B cell (primary cell): ENCODE measurements at regions not wholly inside any gene's neighbourhood (a gene's known extent, or its start where the extent isn't known, plus 50 kb on each side); places are given as distances from the start of the nearest gene placed in this dataset.

Experiments
- ATAC-seq: fragments of 200-7000 bp; cut with Tn5 transposase; one replicate; pipeline ENCODE4 v1.10.0; 2021; ENCODE audit warnings: low read depth, mild to moderate bottlenecking, moderate number of reproducible peaks, moderate library complexity
- CTCF ChIA-PET: fragments of 350-600 bp; sonication (Branson Sonifier 250); formaldehyde crosslinking; loops from one replicate; lab custom pipeline; 2021; ENCODE audit warnings: antibody characterized with exemption, inconsistent platforms; lab: Charles Lee
- POLR2A ChIA-PET: fragments of 350-600 bp; sonication (Branson Sonifier 250); formaldehyde crosslinking; loops from one replicate; lab custom pipeline; 2021; ENCODE audit warnings: antibody characterized with exemption; lab: Charles Lee
- DNase-seq: peaks from one replicate; pipeline ENCODE4 v3.0.0; 2013
- H2AFZ ChIP-seq: 2 replicates; pipeline ENCODE4 v1.6.1; 2012; ENCODE audit warnings: mild to moderate bottlenecking, low read depth, low read length; ENCODE audit not compliant: insufficient read depth, poor library complexity, severe bottlenecking
- H3K27ac ChIP-seq, 2 donors: 1 replicate in 1 of 2; 2 replicates in 1 of 2; pipeline ENCODE4 v1.5.1; 2012 to 2013; ENCODE audit warnings: low read length in 2 of 2, mild to moderate bottlenecking in 2 of 2, moderate library complexity in 1 of 2
- H3K27me3 ChIP-seq, 4 experiments: fragments of 200-600 bp in 1 of 4; sonication (generic) in 1 of 4; replicated peaks in 1 of 4; 1 replicate in 2 of 4; 2 replicates in 2 of 4; pipeline versions ENCODE4 v1.6.1 to v1.7.0; 2013 to 2016; ENCODE audit warnings: low read length in 3 of 4, mild to moderate bottlenecking in 2 of 4, mixed read lengths in 1 of 4, moderate library complexity in 1 of 4; ENCODE audit not compliant: insufficient read depth in 4 of 4, control insufficient read depth in 3 of 4; ENCODE audit errors: control extremely low read depth in 1 of 4
- H3K36me3 ChIP-seq, 2 experiments: replicated peaks in 1 of 2; 1 replicate in 1 of 2; 2 replicates in 1 of 2; pipeline versions ENCODE4 v1.6.1 to v1.7.1; 2013; ENCODE audit warnings: low read length in 1 of 2; ENCODE audit not compliant: insufficient read depth in 2 of 2, control insufficient read depth in 1 of 2; ENCODE audit errors: control extremely low read depth in 1 of 2, extremely low read depth in 1 of 2
- H3K4me1 ChIP-seq, 2 donors: fragments of 200-600 bp in 1 of 2; sonication (generic) in 1 of 2; 1 replicate in 1 of 2; 2 replicates in 1 of 2; pipeline versions ENCODE4 v1.5.1 to v1.6.1; 2013 to 2017; ENCODE audit warnings: low read length in 2 of 2; ENCODE audit not compliant: control insufficient read depth in 2 of 2, insufficient read depth in 2 of 2
- H3K4me2 ChIP-seq: replicated peaks from 2 replicates; pipeline ENCODE3; 2012; ENCODE audit warnings: mild to moderate bottlenecking, low read depth, low read length; ENCODE audit not compliant: poor library complexity, severe bottlenecking
- H3K4me3 ChIP-seq, 5 experiments: fragments of 200-600 bp in 1 of 5; sonication (generic) in 1 of 5; 1 replicate in 3 of 5; 2 replicates in 2 of 5; pipeline versions ENCODE4 v1.5.1 to v1.7.0; 2011 to 2016; ENCODE audit warnings: low read length in 4 of 5, mild to moderate bottlenecking in 4 of 5, low read depth in 2 of 5, control low read depth in 1 of 5, moderate library complexity in 1 of 5; ENCODE audit not compliant: insufficient read depth in 1 of 5; ENCODE audit errors: control extremely low read depth in 1 of 5, extremely low read depth in 1 of 5
- H3K79me2 ChIP-seq: fragments of 200-600 bp; sonication (generic); one replicate; pipeline ENCODE4 v1.6.0; 2016; ENCODE audit warnings: low read length; ENCODE audit not compliant: control insufficient read depth, insufficient read depth
- H3K9ac ChIP-seq: fragments of 200-600 bp; sonication (generic); 2 replicates; pipeline ENCODE4 v1.6.1; 2017; ENCODE audit warnings: mild to moderate bottlenecking, low read length, moderate library complexity
- H3K9me3 ChIP-seq, 3 donors: one replicate each; pipeline versions ENCODE4 v1.6.1 to v1.7.1; 2013; ENCODE audit warnings: low read length in 2 of 3; ENCODE audit not compliant: control insufficient read depth in 2 of 3, insufficient read depth in 1 of 3; ENCODE audit errors: control extremely low read depth in 1 of 3
- H4K20me1 ChIP-seq: 2 replicates; pipeline ENCODE4 v1.6.0; 2012; ENCODE audit warnings: mild to moderate bottlenecking, low read length; ENCODE audit not compliant: insufficient read depth, control insufficient read depth, poor library complexity, severe bottlenecking
- H3K27ac Mint-ChIP-seq: one replicate; pipeline ENCODE4 v1.8.0; 2021; ENCODE audit warnings: mixed read lengths
- H3K27me3 Mint-ChIP-seq: one replicate; pipeline ENCODE4 v1.8.0; 2021; ENCODE audit warnings: mixed read lengths
- H3K4me1 Mint-ChIP-seq: one replicate; pipeline ENCODE4 v1.8.0; 2021; ENCODE audit warnings: mixed read lengths
- H3K4me3 Mint-ChIP-seq: one replicate; pipeline ENCODE4 v1.8.0; 2021; ENCODE audit warnings: mixed read lengths
- H3K9me3 Mint-ChIP-seq: one replicate; pipeline ENCODE4 v1.8.0; 2022; ENCODE audit warnings: mixed read lengths; ENCODE audit not compliant: insufficient read depth
- CTCF ChIP-seq: fragments of 200-600 bp; IDR thresholded peaks from one replicate; pipeline ENCODE4 v1.8.0; 2022; ENCODE audit warnings: antibody characterized with exemption, mild to moderate bottlenecking
- EZH2 ChIP-seq: IDR thresholded peaks from 2 replicates; pipeline ENCODE4 v1.6.1; 2012; ENCODE audit warnings: borderline replicate concordance, low read depth, mild to moderate bottlenecking, moderate library complexity, low read length; ENCODE audit not compliant: insufficient read depth, poor library complexity, severe bottlenecking
- WGBS: methylation state at CpG from one replicate; pipeline ENCODE4 v1.1.5; 2013; ENCODE audit warnings: missing lambda C conversion rate; ENCODE audit not compliant: insufficient coverage; 5-methylcytosine and 5-hydroxymethylcytosine counted together
- intact Hi-C: fragments of 100-400 bp; cut with micrococcal nuclease; formaldehyde crosslinking; loops from one replicate; pipeline ENCODE4 v1.10.0; 2022

GRCh38 chr16:9322769-9323168 is 231.3 kb downstream of the HAPSTR1 start:
- H3K9me3 Mint-ChIP-seq: peaks cover 6% of the 10 kb centered on the region
- peaks cover 16% of the 10 kb centered on the region for H3K27me3 Mint-ChIP-seq
- ChIA-PET CTCF (no interaction called here), POLR2A (no interaction called here)
- Histone ChIP-seq H3K27ac (no peak overlapping the region), H4K20me1 (no peaks in the 10 kb centered on the region), H2AFZ (no peak overlapping the region), H3K9me3 (peaks cover 0 to 7% (median 2%) of the 10 kb centered on the region in 3 donors), H3K79me2 (no peaks in the 10 kb centered on the region), H3K4me1 (no peaks in the 10 kb centered on the region), H3K27me3 (no peaks in the 10 kb centered on the region), H3K9ac (no peak overlapping the region), H3K36me3 (no peaks in the 10 kb centered on the region), H3K4me3 (no peak overlapping the region), H3K4me2 (no peak overlapping the region)
- intact Hi-C loops: no loop called here
- ATAC-seq (no peak), DNase-seq (no peak)
- no peak overlapping the region for H3K27ac Mint-ChIP-seq
- H3K4me3 Mint-ChIP-seq: no peak overlapping the region
- WGBS: no CpG with 5 or more reads among the region's 3 CpGs
- TF ChIP-seq CTCF (no peak), EZH2 (no peak)
- no peaks in the 10 kb centered on the region for H3K4me1 Mint-ChIP-seq

- ChIA-PET POLR2A (no interaction called here), CTCF (no interaction called here)
- WGBS: 100% methylated on average over 1 of the region's 4 CpGs
- Mint-ChIP-seq H3K27me3 (peaks cover 16% of the 10 kb centered on the region), H3K4me1 (no peaks in the 10 kb centered on the region), H3K27ac (no peak overlapping the region), H3K4me3 (no peak overlapping the region), H3K9me3 (peaks cover 6% of the 10 kb centered on the region)
- Histone ChIP-seq H4K20me1 (no peaks in the 10 kb centered on the region), H3K9ac (no peak overlapping the region), H3K4me1 (no peaks in the 10 kb centered on the region), H2AFZ (no peak overlapping the region), H3K4me3 (no peak overlapping the region), H3K79me2 (no peaks in the 10 kb centered on the region), H3K9me3 (peaks cover 0 to 7% (median 2%) of the 10 kb centered on the region in 3 donors), H3K36me3 (no peaks in the 10 kb centered on the region), H3K27ac (no peak overlapping the region), H3K27me3 (no peaks in the 10 kb centered on the region), H3K4me2 (no peak overlapping the region)
- no peak for ATAC-seq
- no peak for DNase-seq
- no peak for TF ChIP-seq EZH2
- no peak for TF ChIP-seq CTCF
- intact Hi-C loops: no loop called here
These were observed 231.7 kb downstream of the HAPSTR1 start for GRCh38 chr16:9323170-9323569.
